HG03469 (cell line): ENCODE measurements at regions not wholly inside any gene's neighbourhood (a gene's known extent, or its start where the extent isn't known, plus 50 kb on each side); places are given as distances from the start of the nearest gene placed in this dataset.
"Not testable (repeated sequence)": the region's sequence is repeated elsewhere in the genome, so short reads cannot be mapped to it uniquely, and the experiment has no call there.

ENCODE experiments used
- ATAC-seq: cut with Tn5 transposase; IDR thresholded peaks from one replicate; pipeline ENCODE4 v1.9.1; 2021; ENCODE audit warnings: mild to moderate bottlenecking, moderate library complexity, moderate number of reproducible peaks; ENCODE audit not compliant: unreplicated experiment

- peak; percentile 49 for ATAC-seq
Observed at GRCh38 chr3:177646749-177647148, 449.5 kb upstream of the TBL1XR1 start.

- ATAC-seq = no peak
Observed at GRCh38 chr3:177647341-177647740, 450.1 kb upstream of the TBL1XR1 start.

- no peak for ATAC-seq
Observed at GRCh38 chr3:177647876-177648275, 450.6 kb upstream of the TBL1XR1 start.

- ATAC-seq = no peak
Observed at GRCh38 chr3:177652556-177653291, 455.4 kb upstream of the TBL1XR1 start.

- no peak for ATAC-seq
Observed at GRCh38 chr3:177657243-177657642, 460.0 kb upstream of the TBL1XR1 start.

GRCh38 chr3:177658354-177658753 lies 461.1 kb upstream of the TBL1XR1 start:
- no peak for ATAC-seq

- not testable (repeated sequence) for ATAC-seq
Observed at GRCh38 chr3:177664380-177665103, 467.3 kb upstream of the TBL1XR1 start.

GRCh38 chr3:177665122-177665808 lies 468.0 kb upstream of the TBL1XR1 start:
- no peak for ATAC-seq

GRCh38 chr3:177672252-177672911 lies 475.1 kb upstream of the TBL1XR1 start:
- ATAC-seq = no peak

- no peak for ATAC-seq
Observed at GRCh38 chr3:177673112-177673914, 476.0 kb upstream of the TBL1XR1 start.

GRCh38 chr3:177674186-177674585 lies 476.9 kb upstream of the TBL1XR1 start:
- ATAC-seq = no peak

- no peak for ATAC-seq
Observed at GRCh38 chr3:177676148-177676547, 478.9 kb upstream of the TBL1XR1 start.

- ATAC-seq = no peak
Observed at GRCh38 chr3:177676947-177677587, 479.8 kb upstream of the TBL1XR1 start.

- peak; percentile 65 for ATAC-seq
Observed at GRCh38 chr3:177679568-177680471, 482.5 kb upstream of the TBL1XR1 start.

- no peak for ATAC-seq
Observed at GRCh38 chr3:177680472-177680821, 483.2 kb upstream of the TBL1XR1 start.

- no peak for ATAC-seq
Observed at GRCh38 chr3:177681156-177681555, 483.9 kb upstream of the TBL1XR1 start.

GRCh38 chr3:177681852-177682251 lies 484.6 kb upstream of the TBL1XR1 start:
- ATAC-seq = no peak

GRCh38 chr3:177683586-177683985 lies 486.3 kb upstream of the TBL1XR1 start:
- ATAC-seq = no peak

GRCh38 chr3:177686671-177687070 lies 489.4 kb upstream of the TBL1XR1 start:
- ATAC-seq = no peak
